Neural progenitor cell (in vitro differentiated cells): ENCODE measurements at regions not wholly inside any gene's neighbourhood (a gene's known extent, or its start where the extent isn't known, plus 50 kb on each side); places are given as distances from the start of the nearest gene placed in this dataset.

Experiments used
- DNase-seq: peaks from one replicate; pipeline ENCODE4 v3.0.0-alpha.2; 2016; ENCODE audit warnings: low spot score
- H2AFZ ChIP-seq: fragments of 200-600 bp; sonication (generic); replicated peaks from 2 replicates; pipeline ENCODE4 v1.6.1; 2016; ENCODE audit warnings: antibody characterized with exemption
- H3F3A ChIP-seq: fragments of 200-600 bp; sonication (generic); 2 replicates; pipeline ENCODE4 v1.6.1; 2016; ENCODE audit warnings: antibody characterized with exemption, low read depth
- H3K27ac ChIP-seq: fragments of 200-600 bp; sonication (generic); 2 replicates; pipeline ENCODE4 v1.5.1; 2016; ENCODE audit warnings: mild to moderate bottlenecking
- H3K27me3 ChIP-seq: fragments of 200-600 bp; sonication (generic); 2 replicates; pipeline ENCODE4 v1.6.1; 2016; ENCODE audit warnings: mild to moderate bottlenecking, moderate library complexity
- H3K36me3 ChIP-seq: fragments of 200-600 bp; sonication (generic); 2 replicates; pipeline ENCODE4 v1.5.1; 2016
- H3K4me1 ChIP-seq: fragments of 200-600 bp; sonication (generic); 2 replicates; pipeline ENCODE4 v1.6.1; 2016; ENCODE audit warnings: mixed run types
- H3K4me2 ChIP-seq: fragments of 200-600 bp; sonication (generic); 2 replicates; pipeline ENCODE4 v1.6.1; 2016
- H3K4me3 ChIP-seq: fragments of 200-600 bp; sonication (generic); 2 replicates; pipeline ENCODE4 v1.5.1; 2016
- H3K79me2 ChIP-seq: fragments of 200-600 bp; sonication (generic); 2 replicates; pipeline ENCODE4 v1.6.1; 2016; ENCODE audit warnings: low read depth
- H3K9ac ChIP-seq: fragments of 200-600 bp; sonication (generic); 2 replicates; pipeline ENCODE4 v1.6.1; 2016
- H3K9me3 ChIP-seq: fragments of 200-600 bp; sonication (generic); 2 replicates; pipeline ENCODE4 v1.5.1; 2016; ENCODE audit warnings: low read depth
- H4K20me1 ChIP-seq: fragments of 200-600 bp; sonication (generic); 2 replicates; pipeline ENCODE4 v1.6.1; 2016; ENCODE audit warnings: low read depth
- H3K27ac Mint-ChIP-seq: 3 replicates; pipeline ENCODE4 v1.8.0; 2021; ENCODE audit warnings: mixed read lengths
- H3K27me3 Mint-ChIP-seq: 2 replicates; pipeline ENCODE4 v1.8.0; 2022; ENCODE audit warnings: low read depth, mild to moderate bottlenecking, inconsistent platforms, moderate library complexity, mixed read lengths; ENCODE audit not compliant: insufficient read depth
- H3K36me3 Mint-ChIP-seq: 3 replicates; pipeline ENCODE4 v1.8.0; 2021; ENCODE audit warnings: mixed read lengths
- H3K4me1 Mint-ChIP-seq: 3 replicates; pipeline ENCODE4 v1.8.0; 2021; ENCODE audit warnings: mixed read lengths
- H3K4me3 Mint-ChIP-seq: 3 replicates; pipeline ENCODE4 v1.8.0; 2021; ENCODE audit warnings: mild to moderate bottlenecking, moderate library complexity, mixed read lengths
- H3K9me3 Mint-ChIP-seq: 3 replicates; pipeline ENCODE4 v1.8.0; 2020; ENCODE audit warnings: mixed read lengths
- CTCF ChIP-seq: fragments of 200-600 bp; sonication (generic); IDR thresholded peaks from 2 replicates; pipeline ENCODE4 v1.5.1; 2017; ENCODE audit warnings: antibody characterized with exemption, mild to moderate bottlenecking
- EZH2 ChIP-seq: fragments of 200-600 bp; sonication (generic); IDR thresholded peaks from 2 replicates; pipeline ENCODE4 v1.6.1; 2017; ENCODE audit warnings: antibody characterized with exemption, mild to moderate bottlenecking, moderate library complexity
- EZH2phosphoT487 ChIP-seq: fragments of 200-600 bp; sonication (generic); IDR thresholded peaks from 2 replicates; pipeline ENCODE4 v1.6.1; 2017; ENCODE audit warnings: antibody characterized with exemption

- Histone ChIP-seq H3K27me3 (no peaks in the 10 kb centered on the region), H3K79me2 (no peaks in the 10 kb centered on the region), H3F3A (no peaks in the 10 kb centered on the region), H3K27ac (no peak overlapping the region), H2AFZ (no peak overlapping the region), H3K9me3 (no peaks in the 10 kb centered on the region), H3K4me1 (peaks cover 8% of the 10 kb centered on the region), H3K9ac (no peak overlapping the region), H3K4me2 (no peak overlapping the region), H4K20me1 (no peaks in the 10 kb centered on the region), H3K36me3 (no peaks in the 10 kb centered on the region), H3K4me3 (no peak overlapping the region)
- H3K36me3 Mint-ChIP-seq = no peaks in the 10 kb centered on the region
- H3K27ac Mint-ChIP-seq = no peak overlapping the region
- no peaks in the 10 kb centered on the region for H3K9me3 Mint-ChIP-seq
- TF ChIP-seq EZH2 = no peak
- no peak for TF ChIP-seq EZH2phosphoT487
- no peak for TF ChIP-seq CTCF
- no peak overlapping the region for H3K4me3 Mint-ChIP-seq
- H3K27me3 Mint-ChIP-seq = no peaks in the 10 kb centered on the region
- DNase-seq = no peak
- no peaks in the 10 kb centered on the region for H3K4me1 Mint-ChIP-seq
Measured at GRCh38 chr2:66830881-66831280, 396.0 kb downstream of the MEIS1 start.

GRCh38 chr2:66832646-66833435 lies 397.9 kb downstream of the MEIS1 start:
- Histone ChIP-seq H3F3A (no peaks in the 10 kb centered on the region), H3K4me1 (peaks cover 5% of the 10 kb centered on the region), H3K36me3 (no peaks in the 10 kb centered on the region), H3K4me2 (no peak overlapping the region), H3K27ac (no peak overlapping the region), H3K9ac (no peak overlapping the region), H3K9me3 (no peaks in the 10 kb centered on the region), H3K4me3 (no peak overlapping the region), H2AFZ (no peak overlapping the region), H3K79me2 (no peaks in the 10 kb centered on the region), H3K27me3 (no peaks in the 10 kb centered on the region), H4K20me1 (no peaks in the 10 kb centered on the region)
- Mint-ChIP-seq H3K4me3 (no peak overlapping the region), H3K27me3 (no peaks in the 10 kb centered on the region), H3K36me3 (no peaks in the 10 kb centered on the region), H3K27ac (no peak overlapping the region), H3K9me3 (no peaks in the 10 kb centered on the region), H3K4me1 (no peaks in the 10 kb centered on the region)
- TF ChIP-seq EZH2phosphoT487 = no peak
- no peak for TF ChIP-seq CTCF
- TF ChIP-seq EZH2 = no peak
- no peak for DNase-seq

DNA sequence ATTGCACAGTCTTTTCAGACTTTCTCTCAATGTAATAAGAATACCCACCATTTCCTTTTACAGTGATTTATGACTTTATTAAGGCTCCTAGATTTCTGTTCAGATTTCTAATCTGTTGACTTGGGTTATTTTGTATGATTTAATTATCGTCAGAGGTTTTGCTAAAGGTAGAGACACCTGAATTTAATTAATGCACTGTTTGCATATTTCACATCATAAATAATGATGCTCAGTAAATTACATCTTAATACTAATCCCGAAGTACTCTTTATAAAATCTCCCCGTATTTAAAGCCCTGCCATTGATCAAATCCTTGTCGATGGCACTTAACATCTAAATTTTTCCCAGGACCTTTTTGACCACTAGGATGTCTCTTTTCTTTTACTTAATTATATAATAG lies 399.9 kb downstream of the MEIS1 start:
- H3K27ac Mint-ChIP-seq = no peak overlapping the region
- no peaks in the 10 kb centered on the region for H3K79me2 ChIP-seq
- H3K4me1 ChIP-seq = no peaks in the 10 kb centered on the region
- no peaks in the 10 kb centered on the region for H3K36me3 Mint-ChIP-seq
- DNase-seq = no peak
- no peak for TF ChIP-seq CTCF
- TF ChIP-seq EZH2phosphoT487 = no peak
- no peak for TF ChIP-seq EZH2
- no peak overlapping the region for H3K4me2 ChIP-seq
- H3K27me3 Mint-ChIP-seq = no peaks in the 10 kb centered on the region
- H3K9me3 ChIP-seq = no peaks in the 10 kb centered on the region
- H3K4me3 Mint-ChIP-seq = no peak overlapping the region
- no peaks in the 10 kb centered on the region for H3K27me3 ChIP-seq
- H3K4me3 ChIP-seq = no peak overlapping the region
- H3K36me3 ChIP-seq = no peaks in the 10 kb centered on the region
- no peak overlapping the region for H2AFZ ChIP-seq
- H3F3A ChIP-seq = no peaks in the 10 kb centered on the region
- H4K20me1 ChIP-seq = no peaks in the 10 kb centered on the region
- no peaks in the 10 kb centered on the region for H3K4me1 Mint-ChIP-seq
- no peaks in the 10 kb centered on the region for H3K9me3 Mint-ChIP-seq
- no peak overlapping the region for H3K9ac ChIP-seq
- H3K27ac ChIP-seq = no peak overlapping the region
